Head of caudate nucleus (tissue), 42 donors: ENCODE measurements at regions not wholly inside any gene's neighbourhood (a gene's known extent, or its start where the extent isn't known, plus 50 kb on each side); places are given as distances from the start of the nearest gene placed in this dataset.

Source experiments
- DNase-seq, 42 donors: peaks; one replicate each; pipeline versions ENCODE4 v3.0.0 to v3.0.0-alpha.2; 2020 to 2021; ENCODE audit warnings: mixed read lengths in 7 of 42
- intact Hi-C: fragments of 100-400 bp; cut with DNase I; formaldehyde crosslinking; loops from one replicate; pipeline ENCODE4 v1.15.0; 2022

- no peak for DNase-seq
- intact Hi-C loops: no loop called here
Observed at GRCh38 chr13:86201477-86201876, 402.3 kb upstream of the SLITRK6 start.

GRCh38 chr13:86193281-86193680 lies 394.1 kb upstream of the SLITRK6 start:
- no peak for DNase-seq
- intact Hi-C loops: no loop called here

- intact Hi-C loops: no loop called here
- no peak for DNase-seq
Observed at GRCh38 chr13:86188170-86188569, 389.0 kb upstream of the SLITRK6 start.

- no peak for DNase-seq
- intact Hi-C loops: no loop called here
Observed at GRCh38 chr13:86185636-86186035, 386.4 kb upstream of the SLITRK6 start.

- intact Hi-C loops: no loop called here
- DNase-seq: no peak
Observed at GRCh38 chr13:86185107-86185506, 385.9 kb upstream of the SLITRK6 start.

- intact Hi-C loops: no loop called here
- DNase-seq: no peak
Observed at GRCh38 chr13:86174622-86175021, 375.4 kb upstream of the SLITRK6 start.

- DNase-seq: no peak
Observed at GRCh38 chr13:86172961-86173360, 373.7 kb upstream of the SLITRK6 start.

GRCh38 chr13:86161257-86161656 lies 362.0 kb upstream of the SLITRK6 start:
- intact Hi-C loops: no loop called here

More at GRCh38 chr13:86172961-86173360, 373.7 kb upstream of the SLITRK6 start:
- intact Hi-C loops: no loop called here

GRCh38 chr13:86155756-86156155 lies 356.5 kb upstream of the SLITRK6 start:
- no peak for DNase-seq
- intact Hi-C loops: no loop called here

More at GRCh38 chr13:86161257-86161656, 362.0 kb upstream of the SLITRK6 start:
- no peak for DNase-seq

GRCh38 chr13:86142080-86142479 lies 342.9 kb upstream of the SLITRK6 start:
- no peak for DNase-seq
- intact Hi-C loops: no loop called here

GRCh38 chr13:86135856-86136255 lies 336.6 kb upstream of the SLITRK6 start:
- intact Hi-C loops: no loop called here
- DNase-seq: no peak

GRCh38 chr13:86121881-86122280 lies 322.7 kb upstream of the SLITRK6 start:
- intact Hi-C loops: no loop called here
- DNase-seq: no peak

- DNase-seq: no peak
- intact Hi-C loops: no loop called here
Observed at GRCh38 chr13:86109107-86109506, 309.9 kb upstream of the SLITRK6 start.

- no peak for DNase-seq
- intact Hi-C loops: no loop called here
Observed at GRCh38 chr13:86108334-86108733, 309.1 kb upstream of the SLITRK6 start.

GRCh38 chr13:86098511-86098910 lies 299.3 kb upstream of the SLITRK6 start:
- DNase-seq: no peak
- intact Hi-C loops: no loop called here

GRCh38 chr13:86095351-86095750 lies 296.1 kb upstream of the SLITRK6 start:
- intact Hi-C loops: no loop called here
- no peak for DNase-seq

- DNase-seq: no peak
- intact Hi-C loops: no loop called here
Observed at GRCh38 chr13:86090181-86090580, 291.0 kb upstream of the SLITRK6 start.

- no peak for DNase-seq
Observed at GRCh38 chr13:86087244-86087643, 288.0 kb upstream of the SLITRK6 start.

GRCh38 chr13:86085890-86086289 lies 286.7 kb upstream of the SLITRK6 start:
- no peak for DNase-seq
- intact Hi-C loops: no loop called here

More at GRCh38 chr13:86087244-86087643, 288.0 kb upstream of the SLITRK6 start:
- intact Hi-C loops: no loop called here

- no peak for DNase-seq
- intact Hi-C loops: no loop called here
Observed at GRCh38 chr13:86082121-86082520, 282.9 kb upstream of the SLITRK6 start.

GRCh38 chr13:86080340-86080995 lies 281.2 kb upstream of the SLITRK6 start:
- intact Hi-C loops: no loop called here
- no peak for DNase-seq
